ENCODE measurements at regions not wholly inside any gene's neighbourhood (a gene's known extent, or its start where the extent isn't known, plus 50 kb on each side); places are given as distances from the start of the nearest gene placed in this dataset.

GRCh38 chr5:128736553-128736952, 198.5 kb upstream of the FBN2 start:
- DNase-seq, result peak; percentile 26 to 43

GRCh38 chr5:128749136-128749898, 211.3 kb upstream of the FBN2 start:
- no peak for DNase-seq

GRCh38 chr5:128750155-128750554, 212.1 kb upstream of the FBN2 start:
- DNase-seq, result no peak

- DNase-seq, result no peak
Observed at GRCh38 chr5:128757196-128757959, 207.9 kb upstream of the SLC27A6 start.

- DNase-seq, result no peak
Observed at GRCh38 chr5:128762661-128763306, 202.5 kb upstream of the SLC27A6 start.

- no peak for DNase-seq
Observed at GRCh38 chr5:128763321-128763720, 202.0 kb upstream of the SLC27A6 start.

- no peak for DNase-seq
Observed at GRCh38 chr5:128764601-128765310, 200.5 kb upstream of the SLC27A6 start.

- DNase-seq, result no peak
Observed at GRCh38 chr5:128765448-128766061, 199.7 kb upstream of the SLC27A6 start.

GRCh38 chr5:128766406-128766805, 198.9 kb upstream of the SLC27A6 start:
- no peak for DNase-seq

GRCh38 chr5:128770907-128771306, 194.4 kb upstream of the SLC27A6 start:
- no peak for DNase-seq

- DNase-seq, result no peak
Observed at GRCh38 chr5:128772356-128772755, 192.9 kb upstream of the SLC27A6 start.

GRCh38 chr5:128773378-128773777, 191.9 kb upstream of the SLC27A6 start:
- DNase-seq, result no peak

GRCh38 chr5:128774605-128775004, 190.7 kb upstream of the SLC27A6 start:
- DNase-seq, result no peak

GRCh38 chr5:128775558-128775957, 189.7 kb upstream of the SLC27A6 start:
- DNase-seq, result no peak

- DNase-seq, result no peak
Observed at GRCh38 chr5:128777052-128777451, 188.2 kb upstream of the SLC27A6 start.

GRCh38 chr5:128778474-128778873, 186.8 kb upstream of the SLC27A6 start:
- DNase-seq, result no peak

GRCh38 chr5:128782446-128782845, 182.8 kb upstream of the SLC27A6 start:
- DNase-seq, result peak; percentile 55 to 56

- no peak for DNase-seq
Observed at GRCh38 chr5:128784726-128785125, 180.6 kb upstream of the SLC27A6 start.

- DNase-seq, result no peak
Observed at GRCh38 chr5:128791312-128791711, 174.0 kb upstream of the SLC27A6 start.

- no peak for DNase-seq
Observed at GRCh38 chr5:128796506-128796905, 168.8 kb upstream of the SLC27A6 start.

- DNase-seq, result no peak
Observed at GRCh38 chr5:128798871-128799270, 166.4 kb upstream of the SLC27A6 start.

- DNase-seq, result no peak
Observed at GRCh38 chr5:128799945-128800344, 165.3 kb upstream of the SLC27A6 start.

GRCh38 chr5:128800377-128800776, 164.9 kb upstream of the SLC27A6 start:
- no peak for DNase-seq
